ENCODE measurements at regions not wholly inside any gene's neighbourhood (a gene's known extent, or its start where the extent isn't known, plus 50 kb on each side); places are given as distances from the start of the nearest gene placed in this dataset.

- no peak for TF ChIP-seq SP1 (CRISPR knock-in tag; conservative IDR thresholded peaks at IDR 0.05)
- TF ChIP-seq SMAD3 (CRISPR knock-in tag; IDR thresholded peaks at IDR 0.05; ENCODE audit: borderline replicate concordance), result no peak
- no peak for TF ChIP-seq ETV6 (CRISPR knock-in tag; IDR thresholded peaks at IDR 0.05)
- no peak for TF ChIP-seq ZNF138 (CRISPR knock-in tag; conservative IDR thresholded peaks at IDR 0.05)
- no peak for TF ChIP-seq ZSCAN18 (CRISPR knock-in tag; IDR thresholded peaks at IDR 0.05)
- no peak for TF ChIP-seq FOXK1 (CRISPR knock-in tag; IDR thresholded peaks at IDR 0.05)
- TF ChIP-seq CREM (CRISPR knock-in tag; IDR thresholded peaks at IDR 0.05), result no peak
- no peak overlapping the region for H3K4me3 Mint-ChIP-seq
- H3K27ac Mint-ChIP-seq, result no peak overlapping the region
- POLR2A ChIA-PET, result no interaction called here
- DNase-seq (ENCODE audit: low spot score) (no peak), ATAC-seq (no peak)
- H3K4me1 Mint-ChIP-seq, result peaks cover 6% of the 10 kb centered on the region
- peaks cover 11% of the 10 kb centered on the region for H3K27me3 Mint-ChIP-seq (ENCODE audit: low read depth)
- peaks cover 14% of the 10 kb centered on the region for H3K36me3 Mint-ChIP-seq
- CTCF ChIA-PET, result interaction anchor here (2.0 kb wide), 1 partner anchor 10 kb away, joined by 6 read pairs; no protein-coding TSS in a partner anchor
- peaks cover 35% of the 10 kb centered on the region for H3K9me3 Mint-ChIP-seq
Measured at GRCh38 chr6:132227904-132228303, 173.4 kb downstream of the MOXD1 start.

- Mint-ChIP-seq H3K36me3 (peaks cover 14% of the 10 kb centered on the region), H3K9me3 (peaks cover 35% of the 10 kb centered on the region), H3K27ac (no peak overlapping the region), H3K4me3 (no peak overlapping the region), H3K4me1 (peaks cover 6% of the 10 kb centered on the region), H3K27me3 (ENCODE audit: low read depth) (peaks cover 27% of the 10 kb centered on the region)
- DNase-seq (ENCODE audit: low spot score) (no peak), ATAC-seq (no peak)
- CTCF ChIA-PET, result no interaction called here
- TF ChIP-seq ZNF138 (CRISPR knock-in tag; conservative IDR thresholded peaks at IDR 0.05) (no peak), IRF1 (CRISPR knock-in tag; IDR thresholded peaks at IDR 0.05) (no peak), IRF2 (CRISPR knock-in tag; IDR thresholded peaks at IDR 0.05; ENCODE audit: borderline replicate concordance, low read depth) (no peak), NFATC4 (CRISPR knock-in tag; IDR thresholded peaks at IDR 0.05) (no peak), ZNF121 (CRISPR knock-in tag; IDR thresholded peaks at IDR 0.05) (no peak), E2F1 (CRISPR knock-in tag; IDR thresholded peaks at IDR 0.05) (no peak), MXD4 (CRISPR knock-in tag; IDR thresholded peaks at IDR 0.05; ENCODE audit: borderline replicate concordance) (no peak), SMAD3 (CRISPR knock-in tag; IDR thresholded peaks at IDR 0.05; ENCODE audit: borderline replicate concordance) (no peak), ZNF263 (CRISPR knock-in tag; IDR thresholded peaks at IDR 0.05; ENCODE audit: low read depth) (no peak), ERG (CRISPR knock-in tag; IDR thresholded peaks at IDR 0.05) (no peak), ZNF425 (CRISPR knock-in tag; conservative IDR thresholded peaks at IDR 0.05) (no peak), ZSCAN18 (CRISPR knock-in tag; IDR thresholded peaks at IDR 0.05) (no peak), SOX15 (CRISPR knock-in tag; IDR thresholded peaks at IDR 0.05) (no peak), ZNF219 (CRISPR knock-in tag; IDR thresholded peaks at IDR 0.05; ENCODE audit: borderline replicate concordance) (no peak), ZNF416 (CRISPR knock-in tag; IDR thresholded peaks at IDR 0.05) (no peak), PRRX2 (CRISPR knock-in tag; IDR thresholded peaks at IDR 0.05) (no peak), AFF4 (CRISPR knock-in tag; IDR thresholded peaks at IDR 0.05; ENCODE audit: borderline replicate concordance) (no peak), RORB (CRISPR knock-in tag; IDR thresholded peaks at IDR 0.05) (no peak), ATF2 (CRISPR knock-in tag; IDR thresholded peaks at IDR 0.05; ENCODE audit: borderline replicate concordance, low read depth) (no peak)
- POLR2A ChIA-PET, result no interaction called here
Measured at GRCh38 chr6:132224943-132225342, 176.3 kb downstream of the MOXD1 start.
